Right cardiac atrium (tissue), 5 donors: ENCODE measurements at regions not wholly inside any gene's neighbourhood (a gene's known extent, or its start where the extent isn't known, plus 50 kb on each side); places are given as distances from the start of the nearest gene placed in this dataset.

Experiments
- ATAC-seq, 2 donors: fragments of 200-7000 bp; cut with Tn5 transposase; one replicate each; pipeline versions ENCODE4 v1.8.0 to v1.9.1; 2020; ENCODE audit warnings: moderate library complexity in 2 of 2, mild to moderate bottlenecking in 1 of 2
- DNase-seq, 3 donors: peaks; one replicate each; pipeline ENCODE4 v3.0.0-alpha.2; 2020
- H3K27ac ChIP-seq: one replicate; pipeline ENCODE4 v1.5.1; 2013; ENCODE audit warnings: mild to moderate bottlenecking, low read length, control low read depth, moderate library complexity
- H3K27me3 ChIP-seq: one replicate; pipeline ENCODE4 v1.6.1; 2013; ENCODE audit not compliant: control insufficient read depth, insufficient read depth
- H3K4me1 ChIP-seq: one replicate; pipeline ENCODE4 v1.6.1; 2013; ENCODE audit warnings: low read length; ENCODE audit not compliant: control insufficient read depth, insufficient read depth
- H3K4me3 ChIP-seq: one replicate; pipeline ENCODE4 v1.5.1; 2013; ENCODE audit warnings: low read length, control low read depth
- H3K9me3 ChIP-seq: one replicate; pipeline ENCODE4 v1.6.1; 2013; ENCODE audit warnings: low read length; ENCODE audit not compliant: control insufficient read depth
- WGBS: extraction: QIAGEN DNeasy Blood & Tissue Kit; methylation state at CpG from one replicate; pipeline ENCODE4 v1.1.7; 2013; 5-methylcytosine and 5-hydroxymethylcytosine counted together
- intact Hi-C, 4 donors: fragments of 100-400 bp; cut with DNase I; formaldehyde crosslinking; loops; one replicate each; pipeline versions ENCODE4 v1.11.0 to v1.14.0; 2022 to 2023
- donor health status: healthy with polysubstance abuse.
- donor health status: DM: no; HTN: yes; CAD: no.
- donor health status: DM: no; HTN: no; CAD: no.
- donor health status: DM: no; HTN: yes; CAD: no; lungs with severe emphysema.
- donor health status: DM: yes; HTN: yes; CAD: no.

- Histone ChIP-seq H3K9me3 (no peaks in the 10 kb centered on the region), H3K4me3 (peak overlapping the region; percentile 82), H3K4me1 (no peaks in the 10 kb centered on the region), H3K27ac (no peak overlapping the region), H3K27me3 (no peaks in the 10 kb centered on the region)
- WGBS: 4% methylated on average over 20 of the region's 20 CpGs
- no peak for DNase-seq
- intact Hi-C loops: no loop called here
- ATAC-seq: no peak
Measured at GRCh38 chrX:137427426-137427778, 138.5 kb upstream of the ZIC3 start.

- DNase-seq (peak in 1 of 3 donors; percentile 44), ATAC-seq (no peak)
- intact Hi-C loops: no loop called here
- Histone ChIP-seq H3K4me3 (no peak overlapping the region), H3K27ac (no peak overlapping the region), H3K9me3 (no peaks in the 10 kb centered on the region), H3K4me1 (no peaks in the 10 kb centered on the region), H3K27me3 (no peaks in the 10 kb centered on the region)
- 3% methylated on average over 36 of the region's 37 CpGs for WGBS
Measured at GRCh38 chrX:137426695-137427425, 139.1 kb upstream of the ZIC3 start.

- 4% methylated on average over 9 of the region's 9 CpGs for WGBS
- Histone ChIP-seq H3K27ac (no peak overlapping the region), H3K4me3 (no peak overlapping the region), H3K4me1 (no peaks in the 10 kb centered on the region), H3K27me3 (no peaks in the 10 kb centered on the region), H3K9me3 (no peaks in the 10 kb centered on the region)
- DNase-seq (no peak), ATAC-seq (no peak)
- intact Hi-C loops: no loop called here
Measured at GRCh38 chrX:137425986-137426385, 139.9 kb upstream of the ZIC3 start.

GRCh38 chrX:137425273-137425902, 140.5 kb upstream of the ZIC3 start:
- intact Hi-C loops: no loop called here
- DNase-seq (no peak), ATAC-seq (no peak)
- WGBS: 3% methylated on average over 25 of the region's 25 CpGs
- H3K4me1 ChIP-seq: no peaks in the 10 kb centered on the region
- H3K9me3 ChIP-seq: no peaks in the 10 kb centered on the region
- no peaks in the 10 kb centered on the region for H3K27me3 ChIP-seq
- no peak overlapping the region for H3K27ac ChIP-seq
- no peak overlapping the region for H3K4me3 ChIP-seq

GRCh38 chrX:137424679-137425078, 141.2 kb upstream of the ZIC3 start:
- ATAC-seq (no peak), DNase-seq (no peak)
- Histone ChIP-seq H3K4me3 (no peak overlapping the region), H3K27me3 (no peaks in the 10 kb centered on the region), H3K27ac (no peak overlapping the region), H3K4me1 (no peaks in the 10 kb centered on the region), H3K9me3 (no peaks in the 10 kb centered on the region)
- WGBS: 4% methylated on average over 15 of the region's 15 CpGs
- intact Hi-C loops: no loop called here

- ATAC-seq: no peak
- intact Hi-C loops: no loop called here
Measured at GRCh38 chrX:137423241-137423640, 142.7 kb upstream of the ZIC3 start.

GRCh38 chrX:137418086-137418485, 147.8 kb upstream of the ZIC3 start:
- ATAC-seq: no peak
- 65% methylated on average over 2 of the region's 2 CpGs for WGBS
- intact Hi-C loops: no loop called here

More at GRCh38 chrX:137423241-137423640, 142.7 kb upstream of the ZIC3 start:
- no peaks in the 10 kb centered on the region for H3K9me3 ChIP-seq
- H3K4me1 ChIP-seq: no peaks in the 10 kb centered on the region
- DNase-seq: no peak
- H3K4me3 ChIP-seq: no peak overlapping the region
- no peak overlapping the region for H3K27ac ChIP-seq
- WGBS: 19% methylated on average over 3 of the region's 3 CpGs
- H3K27me3 ChIP-seq: no peaks in the 10 kb centered on the region

GRCh38 chrX:137413190-137413589, 152.7 kb upstream of the ZIC3 start:
- DNase-seq (no peak), ATAC-seq (no peak)
- Histone ChIP-seq H3K4me1 (no peaks in the 10 kb centered on the region), H3K27me3 (no peaks in the 10 kb centered on the region), H3K9me3 (no peaks in the 10 kb centered on the region), H3K4me3 (no peak overlapping the region), H3K27ac (no peak overlapping the region)
- intact Hi-C loops: no loop called here
- WGBS: 53% methylated on average over 3 of the region's 3 CpGs

More at GRCh38 chrX:137418086-137418485, 147.8 kb upstream of the ZIC3 start:
- Histone ChIP-seq H3K27me3 (no peaks in the 10 kb centered on the region), H3K4me3 (no peak overlapping the region), H3K4me1 (no peaks in the 10 kb centered on the region), H3K9me3 (no peaks in the 10 kb centered on the region), H3K27ac (no peak overlapping the region)
- no peak for DNase-seq

GRCh38 chrX:137405449-137406140, 160.3 kb upstream of the ZIC3 start:
- H3K27ac ChIP-seq: no peak overlapping the region
- no peaks in the 10 kb centered on the region for H3K9me3 ChIP-seq
- no peak for DNase-seq
- H3K4me3 ChIP-seq: no peak overlapping the region
- 91% methylated on average over 26 of the region's 26 CpGs for WGBS
- ATAC-seq: no peak
- H3K4me1 ChIP-seq: no peaks in the 10 kb centered on the region
- intact Hi-C loops: no loop called here
- H3K27me3 ChIP-seq: no peaks in the 10 kb centered on the region

GRCh38 chrX:137401092-137401491, 164.8 kb upstream of the ZIC3 start:
- WGBS: 37% methylated on average over 4 of the region's 4 CpGs
- no peak overlapping the region for H3K4me3 ChIP-seq
- no peak for ATAC-seq
- no peaks in the 10 kb centered on the region for H3K4me1 ChIP-seq
- no peak for DNase-seq
- no peaks in the 10 kb centered on the region for H3K27me3 ChIP-seq
- no peaks in the 10 kb centered on the region for H3K9me3 ChIP-seq
- no peak overlapping the region for H3K27ac ChIP-seq
- intact Hi-C loops: no loop called here

GRCh38 chrX:137387646-137388045, 178.3 kb upstream of the ZIC3 start:
- Histone ChIP-seq H3K27ac (no peak overlapping the region), H3K27me3 (no peaks in the 10 kb centered on the region), H3K9me3 (no peaks in the 10 kb centered on the region), H3K4me1 (no peaks in the 10 kb centered on the region), H3K4me3 (no peak overlapping the region)
- intact Hi-C loops: no loop called here
- DNase-seq (no peak), ATAC-seq (no peak)
- 84% methylated on average over 2 of the region's 2 CpGs for WGBS
